ENCODE measurements at regions not wholly inside any gene's neighbourhood (a gene's known extent, or its start where the extent isn't known, plus 50 kb on each side); places are given as distances from the start of the nearest gene placed in this dataset.

DNA sequence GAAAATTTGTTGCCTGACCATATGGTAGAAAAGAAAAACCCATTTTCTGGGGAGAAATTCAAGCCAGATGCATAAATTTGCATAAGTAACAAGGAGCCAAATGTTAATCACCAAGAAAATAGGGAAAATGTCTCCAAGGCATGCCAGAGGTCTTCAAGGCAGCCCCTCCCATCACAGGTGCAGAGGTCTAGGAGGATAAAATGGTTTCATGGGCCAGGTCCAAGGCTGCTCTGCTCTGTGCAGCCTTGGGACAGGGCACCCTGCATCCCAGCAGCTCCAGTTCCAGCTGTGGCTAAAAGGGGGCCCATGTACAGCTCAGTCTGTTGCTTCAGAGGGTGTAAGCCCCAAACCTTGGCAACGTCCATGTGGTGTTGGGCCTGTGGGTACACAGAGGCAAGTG lies 200.0 kb downstream of the LARP7 start:
- TF ChIP-seq YY1 (IDR thresholded peaks at IDR 0.05; ENCODE audit: insufficient read depth, insufficient read length) (no peak), ZNF274 (IDR thresholded peaks at IDR 0.05; ENCODE audit: low read depth, low read length) (no peak)
